ENCODE measurements at regions not wholly inside any gene's neighbourhood (a gene's known extent, or its start where the extent isn't known, plus 50 kb on each side); places are given as distances from the start of the nearest gene placed in this dataset.

GRCh38 chr10:10498781-10499180 lies 518.9 kb upstream of the CELF2 start:
- Histone ChIP-seq H3K36me3 (ENCODE audit: insufficient read depth, low read length) (no peaks in the 10 kb centered on the region), H3K9me3 (ENCODE audit: insufficient read depth, low read depth, low read length) (no peaks in the 10 kb centered on the region), H3K9ac (ENCODE audit: low read length) (no peak overlapping the region), H3K4me1 (ENCODE audit: insufficient read depth, low read length) (no peaks in the 10 kb centered on the region), H3K4me2 (ENCODE audit: low read length) (no peak overlapping the region), H3K27me3 (ENCODE audit: insufficient read depth, low read length) (no peaks in the 10 kb centered on the region), H4K20me1 (ENCODE audit: insufficient read depth, low read length) (no peaks in the 10 kb centered on the region), H2AFZ (ENCODE audit: low read depth, low read length) (no peak overlapping the region), H3K79me2 (ENCODE audit: insufficient read depth, low read length) (no peaks in the 10 kb centered on the region), H3K4me3 (ENCODE audit: insufficient read depth, low read depth, low read length) (no peak overlapping the region), H3K27ac (ENCODE audit: low read depth, low read length) (no peak overlapping the region)
- Mint-ChIP-seq H3K36me3 (ENCODE audit: low read depth, unreplicated experiment) (no peaks in the 10 kb centered on the region), H3K27me3 (ENCODE audit: low read depth, unreplicated experiment) (no peaks in the 10 kb centered on the region), H3K4me3 (ENCODE audit: unreplicated experiment) (no peak overlapping the region), H3K4me1 (ENCODE audit: low read depth, unreplicated experiment) (peaks cover 12% of the 10 kb centered on the region), H3K27ac (ENCODE audit: unreplicated experiment) (no peak overlapping the region), H3K9me3 (ENCODE audit: unreplicated experiment) (peaks cover 5% of the 10 kb centered on the region)
- TF ChIP-seq CTCF (IDR thresholded peaks at IDR 0.05; ENCODE audit: insufficient read depth, low read depth, low read length) (no peak), EZH2 (IDR thresholded peaks at IDR 0.05; ENCODE audit: insufficient read depth, low read length) (no peak)
- DNase-seq (ENCODE audit: low read depth) (no peak), FAIRE-seq (no peak)

- Histone ChIP-seq H3K79me2 (ENCODE audit: insufficient read depth, low read length) (no peaks in the 10 kb centered on the region), H3K27me3 (ENCODE audit: insufficient read depth, low read length) (no peaks in the 10 kb centered on the region), H2AFZ (ENCODE audit: low read depth, low read length) (peak overlapping the region; percentile 31), H3K4me3 (ENCODE audit: insufficient read depth, low read depth, low read length) (no peak overlapping the region), H3K27ac (ENCODE audit: low read depth, low read length) (no peak overlapping the region), H3K9ac (ENCODE audit: low read length) (no peak overlapping the region), H3K9me3 (ENCODE audit: insufficient read depth, low read depth, low read length) (no peaks in the 10 kb centered on the region), H3K4me2 (ENCODE audit: low read length) (peak overlapping the region; percentile 58), H3K36me3 (ENCODE audit: insufficient read depth, low read length) (no peaks in the 10 kb centered on the region), H3K4me1 (ENCODE audit: insufficient read depth, low read length) (no peaks in the 10 kb centered on the region), H4K20me1 (ENCODE audit: insufficient read depth, low read length) (no peaks in the 10 kb centered on the region)
- H3K27ac Mint-ChIP-seq (ENCODE audit: unreplicated experiment), result peak overlapping the region; percentile 84
- DNase-seq (ENCODE audit: low read depth) (peak; percentile 74), FAIRE-seq (peak; percentile 34)
- H3K27me3 Mint-ChIP-seq (ENCODE audit: low read depth, unreplicated experiment), result no peaks in the 10 kb centered on the region
- no peaks in the 10 kb centered on the region for H3K36me3 Mint-ChIP-seq (ENCODE audit: low read depth, unreplicated experiment)
- peaks cover 5% of the 10 kb centered on the region for H3K9me3 Mint-ChIP-seq (ENCODE audit: unreplicated experiment)
- H3K4me1 Mint-ChIP-seq (ENCODE audit: low read depth, unreplicated experiment), result peaks cover 12% of the 10 kb centered on the region
- no peak overlapping the region for H3K4me3 Mint-ChIP-seq (ENCODE audit: unreplicated experiment)
- TF ChIP-seq CTCF (IDR thresholded peaks at IDR 0.05; ENCODE audit: insufficient read depth, low read depth, low read length), result no peak
- no peak for TF ChIP-seq EZH2 (IDR thresholded peaks at IDR 0.05; ENCODE audit: insufficient read depth, low read length)
Measured at GRCh38 chr10:10499839-10500238, 517.8 kb upstream of the CELF2 start.

GRCh38 chr10:10500937-10501336 lies 516.7 kb upstream of the CELF2 start:
- Histone ChIP-seq H3K9me3 (ENCODE audit: insufficient read depth, low read depth, low read length) (no peaks in the 10 kb centered on the region), H3K36me3 (ENCODE audit: insufficient read depth, low read length) (no peaks in the 10 kb centered on the region), H3K9ac (ENCODE audit: low read length) (no peak overlapping the region), H3K4me1 (ENCODE audit: insufficient read depth, low read length) (no peaks in the 10 kb centered on the region), H3K27me3 (ENCODE audit: insufficient read depth, low read length) (no peaks in the 10 kb centered on the region), H3K79me2 (ENCODE audit: insufficient read depth, low read length) (no peaks in the 10 kb centered on the region), H3K27ac (ENCODE audit: low read depth, low read length) (peak overlapping the region; percentile 56), H4K20me1 (ENCODE audit: insufficient read depth, low read length) (no peaks in the 10 kb centered on the region), H2AFZ (ENCODE audit: low read depth, low read length) (no peak overlapping the region), H3K4me3 (ENCODE audit: insufficient read depth, low read depth, low read length) (no peak overlapping the region), H3K4me2 (ENCODE audit: low read length) (no peak overlapping the region)
- H3K36me3 Mint-ChIP-seq (ENCODE audit: low read depth, unreplicated experiment), result no peaks in the 10 kb centered on the region
- DNase-seq (ENCODE audit: low read depth) (peak; percentile 83), FAIRE-seq (no peak)
- H3K27ac Mint-ChIP-seq (ENCODE audit: unreplicated experiment), result peak overlapping the region; percentile 84
- peaks cover 12% of the 10 kb centered on the region for H3K4me1 Mint-ChIP-seq (ENCODE audit: low read depth, unreplicated experiment)
- H3K9me3 Mint-ChIP-seq (ENCODE audit: unreplicated experiment), result peaks cover 5% of the 10 kb centered on the region
- H3K4me3 Mint-ChIP-seq (ENCODE audit: unreplicated experiment), result peak overlapping the region; percentile 12
- H3K27me3 Mint-ChIP-seq (ENCODE audit: low read depth, unreplicated experiment), result no peaks in the 10 kb centered on the region
- TF ChIP-seq EZH2 (IDR thresholded peaks at IDR 0.05; ENCODE audit: insufficient read depth, low read length) (no peak), CTCF (IDR thresholded peaks at IDR 0.05; ENCODE audit: insufficient read depth, low read depth, low read length) (no peak)
